ENCODE measurements at regions not wholly inside any gene's neighbourhood (a gene's known extent, or its start where the extent isn't known, plus 50 kb on each side); places are given as distances from the start of the nearest gene placed in this dataset.

- Histone ChIP-seq H4K20me1 (ENCODE audit: low read depth) (no peaks in the 10 kb centered on the region), H3K79me2 (ENCODE audit: low read depth) (no peaks in the 10 kb centered on the region), H3K9ac (no peak overlapping the region), H3K36me3 (no peaks in the 10 kb centered on the region), H3K4me2 (no peak overlapping the region), H3K4me3 (no peak overlapping the region), H3K9me3 (ENCODE audit: low read depth) (no peaks in the 10 kb centered on the region), H3F3A (ENCODE audit: low read depth) (no peaks in the 10 kb centered on the region), H3K27me3 (no peaks in the 10 kb centered on the region), H3K4me1 (no peaks in the 10 kb centered on the region), H3K27ac (no peak overlapping the region), H2AFZ (replicated peaks) (no peak overlapping the region)
- Mint-ChIP-seq H3K27ac (no peak overlapping the region), H3K27me3 (ENCODE audit: insufficient read depth, low read depth) (no peaks in the 10 kb centered on the region), H3K4me3 (no peak overlapping the region), H3K4me1 (no peaks in the 10 kb centered on the region), H3K9me3 (no peaks in the 10 kb centered on the region), H3K36me3 (no peaks in the 10 kb centered on the region)
- no peak for DNase-seq (ENCODE audit: low spot score)
- TF ChIP-seq, protein P1, sequence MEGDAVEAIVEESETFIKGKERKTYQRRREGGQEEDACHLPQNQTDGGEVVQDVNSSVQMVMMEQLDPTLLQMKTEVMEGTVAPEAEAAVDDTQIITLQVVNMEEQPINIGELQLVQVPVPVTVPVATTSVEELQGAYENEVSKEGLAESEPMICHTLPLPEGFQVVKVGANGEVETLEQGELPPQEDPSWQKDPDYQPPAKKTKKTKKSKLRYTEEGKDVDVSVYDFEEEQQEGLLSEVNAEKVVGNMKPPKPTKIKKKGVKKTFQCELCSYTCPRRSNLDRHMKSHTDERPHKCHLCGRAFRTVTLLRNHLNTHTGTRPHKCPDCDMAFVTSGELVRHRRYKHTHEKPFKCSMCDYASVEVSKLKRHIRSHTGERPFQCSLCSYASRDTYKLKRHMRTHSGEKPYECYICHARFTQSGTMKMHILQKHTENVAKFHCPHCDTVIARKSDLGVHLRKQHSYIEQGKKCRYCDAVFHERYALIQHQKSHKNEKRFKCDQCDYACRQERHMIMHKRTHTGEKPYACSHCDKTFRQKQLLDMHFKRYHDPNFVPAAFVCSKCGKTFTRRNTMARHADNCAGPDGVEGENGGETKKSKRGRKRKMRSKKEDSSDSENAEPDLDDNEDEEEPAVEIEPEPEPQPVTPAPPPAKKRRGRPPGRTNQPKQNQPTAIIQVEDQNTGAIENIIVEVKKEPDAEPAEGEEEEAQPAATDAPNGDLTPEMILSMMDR (IDR thresholded peaks at IDR 0.05): no peak
- TF ChIP-seq EZH2 (IDR thresholded peaks at IDR 0.05) (no peak), EZH2phosphoT487 (IDR thresholded peaks at IDR 0.05) (no peak)
Observed at GRCh38 chr9:21661626-21662025, 140.8 kb upstream of the MTAP start.

DNA sequence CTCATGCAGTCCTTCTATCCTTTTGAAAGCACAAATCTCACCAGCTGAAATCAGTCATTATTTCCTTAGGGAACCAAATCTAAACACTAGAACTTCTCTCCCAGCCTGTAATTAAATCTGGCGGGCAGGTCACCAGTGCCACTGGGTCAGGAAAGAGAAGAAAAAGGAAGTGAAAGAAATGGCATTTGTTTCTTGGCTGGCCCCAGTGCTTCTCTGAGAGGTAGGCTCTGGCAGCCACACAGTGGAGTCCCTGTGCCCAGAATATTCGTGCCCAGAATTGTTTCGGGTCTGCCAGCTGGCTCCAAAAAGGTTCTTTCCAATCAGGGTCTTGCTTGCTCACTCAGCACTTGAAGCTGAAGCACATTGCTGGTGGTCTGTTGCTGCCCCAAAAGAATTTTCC lies 133.9 kb upstream of the MTAP start:
- Histone ChIP-seq H4K20me1 (ENCODE audit: low read depth) (no peaks in the 10 kb centered on the region), H3K9ac (no peak overlapping the region), H3K4me2 (no peak overlapping the region), H3K36me3 (no peaks in the 10 kb centered on the region), H3K27me3 (no peaks in the 10 kb centered on the region), H3K9me3 (ENCODE audit: low read depth) (no peaks in the 10 kb centered on the region), H3F3A (ENCODE audit: low read depth) (no peaks in the 10 kb centered on the region), H2AFZ (replicated peaks) (no peak overlapping the region), H3K27ac (no peak overlapping the region), H3K4me3 (no peak overlapping the region), H3K79me2 (ENCODE audit: low read depth) (no peaks in the 10 kb centered on the region), H3K4me1 (peaks cover 9% of the 10 kb centered on the region)
- Mint-ChIP-seq H3K4me3 (no peak overlapping the region), H3K9me3 (no peaks in the 10 kb centered on the region), H3K36me3 (no peaks in the 10 kb centered on the region), H3K27me3 (ENCODE audit: insufficient read depth, low read depth) (no peaks in the 10 kb centered on the region), H3K27ac (no peak overlapping the region), H3K4me1 (peaks cover 6% of the 10 kb centered on the region)
- no peak for DNase-seq (ENCODE audit: low spot score)
- no peak for TF ChIP-seq EZH2phosphoT487 (IDR thresholded peaks at IDR 0.05)
- TF ChIP-seq, protein P1 (IDR thresholded peaks at IDR 0.05): no peak
- no peak for TF ChIP-seq EZH2 (IDR thresholded peaks at IDR 0.05)

- DNase-seq (ENCODE audit: low spot score): no peak
- Histone ChIP-seq H3K9me3 (ENCODE audit: low read depth) (no peaks in the 10 kb centered on the region), H3K9ac (no peak overlapping the region), H3K4me3 (no peak overlapping the region), H3F3A (ENCODE audit: low read depth) (no peaks in the 10 kb centered on the region), H3K4me2 (no peak overlapping the region), H3K27ac (no peak overlapping the region), H2AFZ (replicated peaks) (no peak overlapping the region), H3K79me2 (ENCODE audit: low read depth) (no peaks in the 10 kb centered on the region), H3K4me1 (peaks cover 9% of the 10 kb centered on the region), H3K36me3 (no peaks in the 10 kb centered on the region), H3K27me3 (no peaks in the 10 kb centered on the region), H4K20me1 (ENCODE audit: low read depth) (no peaks in the 10 kb centered on the region)
- Mint-ChIP-seq H3K9me3 (no peaks in the 10 kb centered on the region), H3K36me3 (no peaks in the 10 kb centered on the region), H3K27ac (no peak overlapping the region), H3K27me3 (ENCODE audit: insufficient read depth, low read depth) (no peaks in the 10 kb centered on the region), H3K4me3 (no peak overlapping the region), H3K4me1 (peaks cover 6% of the 10 kb centered on the region)
- TF ChIP-seq, protein P1 (IDR thresholded peaks at IDR 0.05): no peak
- no peak for TF ChIP-seq EZH2phosphoT487 (IDR thresholded peaks at IDR 0.05)
- no peak for TF ChIP-seq EZH2 (IDR thresholded peaks at IDR 0.05)
Observed at GRCh38 chr9:21669701-21670100, 132.7 kb upstream of the MTAP start.
